Activated CD8-positive, alpha-beta T cell treated with anti-CD3 and anti-CD28 coated beads for 36 hours (primary cell): ENCODE measurements at regions not wholly inside any gene's neighbourhood (a gene's known extent, or its start where the extent isn't known, plus 50 kb on each side); places are given as distances from the start of the nearest gene placed in this dataset.

Experiments used
- ATAC-seq: fragments of 200-7000 bp; cut with Tn5 transposase; one replicate; pipeline ENCODE4 v1.10.0; 2021; ENCODE audit warnings: mild to moderate bottlenecking, moderate library complexity
- CTCF ChIA-PET: fragments of 350-600 bp; sonication (Branson Sonifier 250); formaldehyde crosslinking; loops from one replicate; lab custom pipeline; 2021; ENCODE audit warnings: antibody characterized with exemption; lab: Charles Lee
- POLR2A ChIA-PET: fragments of 350-600 bp; sonication (Branson Sonifier 250); formaldehyde crosslinking; loops from one replicate; lab custom pipeline; 2021; ENCODE audit warnings: antibody characterized with exemption; lab: Charles Lee
- DNase-seq: peaks from one replicate; pipeline ENCODE4 v3.0.0-alpha.2; 2020
- H3K27ac Mint-ChIP-seq: one replicate; pipeline ENCODE4 v1.8.0; 2021; ENCODE audit warnings: mild to moderate bottlenecking, mixed read lengths
- H3K27me3 Mint-ChIP-seq: one replicate; pipeline ENCODE4 v1.8.0; 2021; ENCODE audit warnings: mixed read lengths
- H3K36me3 Mint-ChIP-seq: one replicate; pipeline ENCODE4 v1.8.0; 2021; ENCODE audit warnings: low read depth, mixed read lengths
- H3K4me1 Mint-ChIP-seq: one replicate; pipeline ENCODE4 v1.8.0; 2021; ENCODE audit warnings: low read depth, mixed read lengths
- H3K4me3 Mint-ChIP-seq: one replicate; pipeline ENCODE4 v1.8.0; 2021; ENCODE audit warnings: mild to moderate bottlenecking, moderate library complexity, mixed read lengths
- H3K9me3 Mint-ChIP-seq: one replicate; pipeline ENCODE4 v1.8.0; 2021; ENCODE audit warnings: mixed read lengths
- CTCF ChIP-seq: fragments of 200-600 bp; IDR thresholded peaks from one replicate; pipeline ENCODE4 v1.8.0; 2022; ENCODE audit warnings: antibody characterized with exemption, mild to moderate bottlenecking
- intact Hi-C: fragments of 100-400 bp; cut with micrococcal nuclease; formaldehyde crosslinking; loops from one replicate; pipeline ENCODE4 v1.10.0; 2022

GRCh38 chr6:170085475-170086401 is 205.1 kb downstream of the DLL1 start:
- POLR2A ChIA-PET = no interaction called here

GRCh38 chr6:170084166-170084730 is 206.6 kb downstream of the DLL1 start:
- H3K27me3 Mint-ChIP-seq = no peaks in the 10 kb centered on the region
- no peak for ATAC-seq
- POLR2A ChIA-PET = no interaction called here
- TF ChIP-seq CTCF = no peak
- no peak overlapping the region for H3K4me3 Mint-ChIP-seq
- H3K4me1 Mint-ChIP-seq = peaks cover 24% of the 10 kb centered on the region
- intact Hi-C loops = no loop called here
- H3K36me3 Mint-ChIP-seq = peaks cover 2% of the 10 kb centered on the region
- H3K9me3 Mint-ChIP-seq = no peaks in the 10 kb centered on the region
- H3K27ac Mint-ChIP-seq = no peak overlapping the region
- CTCF ChIA-PET = no interaction called here
- DNase-seq = no peak

More at GRCh38 chr6:170085475-170086401, 205.1 kb downstream of the DLL1 start:
- TF ChIP-seq CTCF = no peak
- intact Hi-C loops = no loop called here
- Mint-ChIP-seq H3K4me3 (no peak overlapping the region), H3K36me3 (peaks cover 2% of the 10 kb centered on the region), H3K27ac (peak overlapping the region; percentile 13), H3K27me3 (no peaks in the 10 kb centered on the region), H3K9me3 (no peaks in the 10 kb centered on the region), H3K4me1 (peaks cover 39% of the 10 kb centered on the region)
- CTCF ChIA-PET = no interaction called here
- DNase-seq = no peak
- ATAC-seq = no peak

GRCh38 chr6:170083236-170084051 is 207.4 kb downstream of the DLL1 start:
- no peak for DNase-seq
- ATAC-seq = no peak
- intact Hi-C loops = no loop called here
- Mint-ChIP-seq H3K4me3 (no peak overlapping the region), H3K27me3 (no peaks in the 10 kb centered on the region), H3K9me3 (no peaks in the 10 kb centered on the region), H3K36me3 (peaks cover 2% of the 10 kb centered on the region), H3K27ac (peak overlapping the region; percentile 1), H3K4me1 (peaks cover 18% of the 10 kb centered on the region)
- no peak for TF ChIP-seq CTCF
- ChIA-PET CTCF (no interaction called here), POLR2A (no interaction called here)

- H3K4me1 Mint-ChIP-seq = peaks cover 12% of the 10 kb centered on the region
- no peaks in the 10 kb centered on the region for H3K36me3 Mint-ChIP-seq
- DNase-seq (peak; percentile 44), ATAC-seq (peak; percentile 86)
- ChIA-PET CTCF (no interaction called here), POLR2A (no interaction called here)
- H3K4me3 Mint-ChIP-seq = no peak overlapping the region
- peak overlapping the region; percentile 4 for H3K27ac Mint-ChIP-seq
- intact Hi-C loops = no loop called here
- no peaks in the 10 kb centered on the region for H3K27me3 Mint-ChIP-seq
- no peaks in the 10 kb centered on the region for H3K9me3 Mint-ChIP-seq
- no peak for TF ChIP-seq CTCF
Measured at GRCh38 chr6:170082531-170083187, 208.2 kb downstream of the DLL1 start.
